HG03039 (cell line): ENCODE measurements at regions not wholly inside any gene's neighbourhood (a gene's known extent, or its start where the extent isn't known, plus 50 kb on each side); places are given as distances from the start of the nearest gene placed in this dataset.
"Not testable (repeated sequence)": the region's sequence is repeated elsewhere in the genome, so short reads cannot be mapped to it uniquely, and the experiment has no call there.

Experiments used
- ATAC-seq: cut with Tn5 transposase; IDR thresholded peaks from one replicate; pipeline ENCODE4 v1.9.1; 2021; ENCODE audit warnings: mild to moderate bottlenecking, moderate library complexity; ENCODE audit not compliant: unreplicated experiment

DNA sequence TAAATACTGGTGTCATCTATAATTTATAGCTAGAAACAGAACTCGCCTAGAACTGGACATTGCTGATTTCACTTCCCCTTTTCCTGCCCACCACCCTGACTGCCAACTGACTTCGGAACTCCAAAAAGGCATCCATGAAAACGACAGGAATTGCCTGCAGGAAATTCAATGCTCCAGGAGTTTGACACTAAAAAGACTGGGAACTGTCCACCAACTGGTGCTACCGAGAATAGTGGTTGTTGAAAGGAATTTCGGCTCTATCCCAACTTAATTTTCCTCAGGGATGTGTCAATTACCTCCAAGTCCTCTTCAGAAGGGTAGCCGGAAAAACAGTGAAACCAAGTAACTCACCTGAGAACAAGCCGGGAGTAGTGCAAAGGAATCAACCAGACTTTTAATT lies 440.0 kb downstream of the PRELID2 start:
- ATAC-seq: not testable (repeated sequence)

GRCh38 chr5:145393426-145393825 lies 441.7 kb downstream of the PRELID2 start:
- no peak for ATAC-seq

- ATAC-seq: no peak
Measured at GRCh38 chr5:145389047-145389446, 446.1 kb downstream of the PRELID2 start.

DNA sequence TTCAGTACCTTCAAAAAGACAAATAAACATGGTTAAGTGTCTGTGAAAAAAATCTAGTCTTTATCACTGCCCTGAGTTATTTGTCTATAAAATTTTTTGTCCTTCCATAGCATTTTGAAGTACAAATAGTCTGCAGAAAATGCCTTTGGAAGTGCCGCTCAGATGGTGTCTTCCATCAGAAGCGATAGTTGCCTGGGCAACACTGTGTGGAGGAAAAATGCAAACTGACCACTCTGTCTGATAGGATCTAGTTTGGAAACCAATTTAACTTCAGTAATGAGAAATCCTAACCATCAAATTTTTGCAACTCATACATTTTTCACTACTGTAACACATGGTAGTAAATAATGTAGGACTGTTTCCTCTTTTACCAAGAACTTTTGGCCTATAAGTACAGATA lies 449.9 kb downstream of the PRELID2 start:
- no peak for ATAC-seq

GRCh38 chr5:145378226-145378625 lies 456.9 kb downstream of the PRELID2 start:
- no peak for ATAC-seq

- ATAC-seq: no peak
Measured at GRCh38 chr5:145375521-145375920, 459.6 kb downstream of the PRELID2 start.

- ATAC-seq: no peak
Measured at GRCh38 chr5:145365464-145365863, 469.7 kb downstream of the PRELID2 start.

DNA sequence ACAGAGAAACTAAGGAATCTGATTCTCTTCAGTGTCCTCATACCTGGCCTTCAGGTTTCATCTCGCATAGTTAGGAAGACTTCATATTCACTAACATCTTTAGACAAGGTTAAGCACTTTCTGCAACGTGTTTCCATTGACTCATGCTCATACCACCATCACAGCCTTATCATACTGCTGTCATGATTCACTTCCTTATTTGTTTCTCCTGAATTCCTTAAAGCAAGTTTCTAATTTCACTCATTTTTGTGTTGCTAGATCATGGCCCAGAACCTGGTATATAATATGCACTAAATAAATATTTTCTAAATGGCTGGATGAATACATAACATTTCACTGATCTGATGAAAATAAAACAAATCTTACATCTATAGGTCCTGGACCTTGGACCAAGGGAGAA lies 472.9 kb downstream of the PRELID2 start:
- ATAC-seq: no peak

GRCh38 chr5:145360936-145361335 lies 474.2 kb downstream of the PRELID2 start:
- no peak for ATAC-seq

GRCh38 chr5:145350513-145350912 lies 484.6 kb downstream of the PRELID2 start:
- ATAC-seq: no peak

GRCh38 chr5:145347026-145347616 lies 488.0 kb downstream of the PRELID2 start:
- no peak for ATAC-seq

DNA sequence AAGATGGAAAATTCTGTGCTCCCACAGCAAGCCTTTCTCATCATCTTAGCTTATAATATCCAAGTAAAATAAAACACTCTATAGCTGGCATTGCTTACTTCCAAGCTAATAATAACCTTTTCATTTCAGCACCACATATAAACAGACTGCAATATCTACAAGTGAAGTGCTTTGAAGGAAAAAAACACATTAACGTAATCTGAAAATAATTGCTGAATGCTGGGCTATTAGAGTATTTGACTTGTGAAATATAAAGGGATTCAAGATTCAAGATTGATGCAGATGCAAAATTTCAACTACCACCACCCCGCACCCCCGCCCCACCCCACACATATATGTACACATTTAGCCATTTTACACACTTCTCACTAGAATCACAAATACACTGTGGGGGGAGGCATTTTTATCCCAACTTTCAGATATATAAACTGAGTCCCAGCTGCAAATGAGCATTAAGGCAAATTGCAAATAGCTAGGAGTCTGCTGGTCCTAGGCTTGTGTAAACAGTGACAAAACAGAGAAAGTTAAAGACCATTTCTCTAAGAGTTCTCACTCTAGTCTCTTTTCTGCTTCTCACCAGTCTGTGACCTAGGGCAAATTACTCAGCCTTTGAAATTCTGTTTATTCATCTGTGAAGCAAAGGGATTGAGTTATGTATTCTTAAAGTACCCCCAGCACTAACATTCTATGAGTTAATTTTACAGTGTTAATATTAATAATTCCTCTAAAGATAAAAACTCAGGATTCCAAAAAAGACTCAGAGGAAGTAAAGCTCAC lies 489.4 kb downstream of the PRELID2 start:
- no peak for ATAC-seq

DNA sequence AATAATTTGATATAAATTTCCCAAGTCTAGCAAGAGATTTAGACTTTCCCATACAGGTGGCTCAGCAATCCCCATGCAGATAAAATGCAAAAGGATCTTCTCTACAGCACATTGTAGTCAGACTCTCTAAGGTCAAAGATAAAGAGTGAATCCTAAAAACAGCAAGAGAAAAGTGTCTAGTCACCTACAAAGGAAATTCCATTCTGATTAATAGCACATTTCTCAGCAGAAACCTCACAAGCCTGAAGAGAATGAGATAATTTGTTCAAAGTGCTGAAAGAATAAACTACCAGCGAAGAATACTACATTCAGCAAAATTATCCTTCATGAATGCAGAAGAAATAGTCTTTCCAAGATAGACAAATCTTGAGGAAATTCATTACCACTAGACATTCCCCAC lies 493.3 kb downstream of the PRELID2 start:
- no peak for ATAC-seq

DNA sequence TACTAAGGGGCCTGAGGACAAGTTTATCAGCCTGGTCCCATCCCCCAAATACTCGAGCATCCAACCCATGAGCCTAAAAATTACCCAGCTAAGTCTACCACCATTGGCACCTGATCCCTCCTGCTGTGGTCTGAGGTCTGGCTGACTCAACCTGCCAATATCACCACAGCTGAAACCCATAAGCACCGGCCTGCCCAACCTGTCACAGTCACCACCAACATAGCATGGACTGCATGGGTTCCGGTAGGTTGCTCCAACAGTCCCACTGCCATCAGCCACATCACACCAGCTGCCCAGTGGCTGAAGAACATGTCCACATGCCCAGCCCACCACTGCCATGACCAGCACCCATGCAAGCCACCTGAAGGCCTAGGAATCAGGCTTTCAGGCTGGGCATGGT lies 495.0 kb downstream of the PRELID2 start:
- no peak for ATAC-seq

DNA sequence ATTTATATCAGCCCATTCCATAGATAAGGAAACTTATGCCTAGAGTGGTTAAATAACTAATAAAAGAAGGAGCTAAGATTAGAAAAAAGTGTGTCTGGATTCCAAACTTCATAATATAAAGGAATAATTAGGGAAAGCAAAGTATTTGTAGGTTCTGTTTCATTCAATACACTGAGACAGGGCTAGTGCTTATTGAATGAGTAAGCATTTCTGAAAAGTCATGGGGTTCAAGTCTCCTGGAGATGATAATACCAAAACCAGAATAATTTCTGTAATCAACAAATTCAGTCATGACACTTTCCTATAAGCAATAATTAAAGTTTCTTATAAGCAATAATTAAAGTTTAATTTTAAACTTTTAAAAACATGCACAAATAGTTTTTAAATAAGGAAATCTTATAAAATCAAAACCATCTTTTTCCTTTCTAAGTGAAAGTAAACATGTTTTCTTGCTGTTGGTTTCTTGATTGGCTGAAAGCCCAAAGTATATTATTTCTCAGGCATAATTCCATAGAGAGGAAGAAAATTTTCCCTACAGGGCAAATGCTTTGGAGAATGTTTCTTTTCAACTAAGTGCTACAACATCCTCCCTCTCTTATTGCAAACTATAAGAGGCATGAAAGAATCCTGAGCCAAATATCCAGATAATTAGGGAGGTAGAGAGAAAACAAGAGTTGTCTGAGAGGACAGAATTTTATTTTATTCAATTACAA lies 510.2 kb downstream of the PRELID2 start:
- no peak for ATAC-seq

GRCh38 chr5:145324101-145324500 lies 511.0 kb downstream of the PRELID2 start:
- ATAC-seq: no peak

GRCh38 chr5:145316282-145316681 lies 518.9 kb downstream of the PRELID2 start:
- ATAC-seq: no peak

DNA sequence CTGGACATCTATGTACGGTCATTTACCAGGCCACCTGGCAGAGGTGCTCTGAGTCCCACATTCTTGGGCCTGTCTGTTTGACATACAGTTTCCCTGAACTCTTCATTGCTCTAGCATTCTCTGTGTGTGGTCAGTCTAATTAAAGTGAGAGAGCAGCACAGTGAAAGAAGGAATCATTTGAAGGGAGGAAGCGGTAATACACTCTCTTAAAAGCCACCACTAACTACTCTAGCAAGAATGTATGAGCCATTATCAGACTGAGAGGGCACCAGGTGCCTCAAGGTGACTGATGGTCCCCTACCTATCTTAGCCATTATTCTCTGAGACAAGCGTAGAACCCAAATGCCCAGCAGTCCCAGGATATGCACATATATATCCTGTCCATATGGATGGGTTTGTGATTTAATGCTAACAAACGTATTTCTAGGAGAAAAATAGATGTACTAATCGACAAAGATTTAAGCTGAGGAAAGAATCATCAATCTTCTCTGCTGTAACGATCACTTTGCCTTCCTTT lies 527.2 kb downstream of the PRELID2 start:
- ATAC-seq: no peak

DNA sequence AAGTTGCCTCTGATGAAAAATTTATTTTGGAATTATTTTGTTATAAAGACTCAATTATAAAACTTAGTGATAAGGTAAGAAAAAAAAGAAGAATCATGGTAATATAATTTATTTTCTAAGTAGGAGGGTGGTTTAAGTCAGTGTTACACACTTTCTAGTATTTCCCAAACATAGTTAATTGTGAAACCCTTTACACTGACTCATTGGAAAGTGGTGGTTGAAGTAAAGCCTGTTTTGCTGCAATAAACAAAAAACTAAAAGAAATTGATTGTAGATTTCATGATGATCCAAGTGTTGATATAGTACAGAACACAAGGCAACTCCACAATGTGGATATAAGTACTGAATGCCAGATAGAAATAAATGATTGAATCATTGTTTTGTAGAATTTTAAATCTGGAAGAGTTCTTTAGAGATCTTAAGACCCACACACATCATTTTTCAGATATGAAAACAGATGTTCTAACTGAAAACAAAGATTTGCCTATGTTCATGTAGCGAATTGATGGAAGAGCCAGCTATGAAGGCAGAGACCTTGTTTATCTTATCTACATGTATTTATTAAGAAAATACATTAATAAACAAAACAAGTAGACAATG lies 539.8 kb downstream of the PRELID2 start:
- no peak for ATAC-seq

DNA sequence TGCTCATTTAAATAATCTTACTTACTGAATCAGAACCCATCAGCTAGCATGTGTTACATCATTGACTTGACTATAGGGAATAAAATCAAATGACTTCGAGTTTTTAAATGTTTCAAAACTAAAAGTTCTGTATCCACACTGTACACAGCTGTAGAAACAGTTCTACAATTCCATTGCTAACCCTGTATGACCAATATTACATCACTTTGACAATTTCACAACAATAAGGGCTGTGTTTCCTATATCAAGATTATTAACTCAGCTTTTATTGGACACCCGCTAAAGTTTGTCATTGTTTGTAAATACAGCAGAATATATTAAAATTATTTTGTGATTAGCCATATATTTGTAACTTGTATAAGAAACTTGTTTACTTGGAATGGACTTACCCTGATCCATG lies 540.8 kb downstream of the PRELID2 start:
- no peak for ATAC-seq

GRCh38 chr5:145293716-145294115 lies 541.4 kb downstream of the PRELID2 start:
- no peak for ATAC-seq
